Superior temporal gyrus (tissue), 1 donor: ENCODE measurements at regions not wholly inside any gene's neighbourhood (a gene's known extent, or its start where the extent isn't known, plus 50 kb on each side); places are given as distances from the start of the nearest gene placed in this dataset.
"Not testable (repeated sequence)": the region's sequence is repeated elsewhere in the genome, so short reads cannot be mapped to it uniquely, and the experiment has no call there.

Experiments used
- DNase-seq: peaks from one replicate; pipeline ENCODE4 v3.0.0-alpha.2; 2016; ENCODE audit errors: extremely low spot score

- no peak for DNase-seq
Measured at GRCh38 chr6:28585335-28585734, 59.7 kb downstream of the GPX5 start.

GRCh38 chr6:28586324-28586723 is 60.6 kb downstream of the GPX5 start:
- DNase-seq: no peak

DNA sequence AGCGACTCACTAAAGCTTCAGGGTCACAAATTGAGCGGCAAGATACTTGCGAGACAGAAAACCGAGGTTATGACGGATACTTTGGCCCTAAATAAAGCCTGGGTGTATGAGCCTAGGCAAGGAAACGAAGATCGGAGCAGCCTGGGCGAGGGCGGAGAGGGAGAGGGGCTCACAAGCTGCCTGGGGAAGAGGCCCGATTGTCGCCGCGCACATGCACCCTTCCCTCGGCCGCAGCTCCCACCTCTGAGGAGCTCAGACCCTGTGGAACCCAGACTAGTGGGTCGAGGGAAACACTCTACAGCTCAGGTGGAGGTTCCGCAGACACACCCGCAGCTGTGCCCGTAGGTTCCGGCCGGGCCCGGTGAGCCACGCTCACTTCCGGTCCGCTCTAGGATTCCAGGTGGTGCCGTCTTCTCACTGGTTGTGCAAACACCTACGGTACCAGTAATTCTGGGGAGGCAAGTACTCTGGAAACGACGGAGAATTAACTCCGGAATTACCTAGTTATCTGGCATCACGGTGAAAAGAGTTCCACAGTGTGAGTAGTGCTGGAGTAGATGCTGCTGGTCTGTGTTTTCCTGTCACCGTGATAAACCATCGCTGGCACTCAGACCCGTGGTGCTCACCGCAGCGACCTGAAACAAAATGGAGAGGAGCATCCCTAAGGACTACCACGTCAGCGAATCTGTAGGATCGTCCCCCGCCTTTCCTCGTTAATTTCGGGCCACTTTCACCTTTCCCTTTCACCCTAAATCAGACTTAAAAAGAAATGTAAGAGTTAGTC is 61.5 kb downstream of the GPX5 start:
- peak; percentile 64 for DNase-seq

- peak; percentile 39 for DNase-seq
Measured at GRCh38 chr6:28587746-28588075, 62.0 kb downstream of the GPX5 start.

- DNase-seq: no peak
Measured at GRCh38 chr6:28588666-28589065, 63.0 kb downstream of the GPX5 start.

GRCh38 chr6:28589234-28589956 is 63.7 kb downstream of the GPX5 start:
- peak; percentile 74 for DNase-seq

DNA sequence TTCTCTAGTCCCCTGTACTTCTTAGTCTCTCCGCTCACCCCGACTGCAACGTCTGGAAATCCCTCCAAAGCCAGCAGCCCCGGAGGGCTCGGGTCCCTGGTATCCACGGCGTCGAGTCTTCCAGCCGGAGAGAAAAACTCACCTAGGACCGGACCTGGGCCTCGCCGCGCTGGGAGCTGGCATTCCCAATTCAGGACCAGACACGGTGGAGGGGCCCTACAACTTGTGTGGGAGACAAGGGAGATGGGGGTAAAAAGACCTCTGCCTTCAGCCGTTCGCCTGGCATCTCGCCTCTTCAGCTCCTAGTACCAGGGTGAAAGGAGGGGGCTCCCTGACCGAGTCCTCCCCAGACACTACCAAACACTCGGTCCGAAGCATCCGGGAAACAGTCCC is 64.3 kb downstream of the GPX5 start:
- DNase-seq: no peak

- DNase-seq: peak; percentile 24
Measured at GRCh38 chr6:28597217-28597835, 71.6 kb downstream of the GPX5 start.

DNA sequence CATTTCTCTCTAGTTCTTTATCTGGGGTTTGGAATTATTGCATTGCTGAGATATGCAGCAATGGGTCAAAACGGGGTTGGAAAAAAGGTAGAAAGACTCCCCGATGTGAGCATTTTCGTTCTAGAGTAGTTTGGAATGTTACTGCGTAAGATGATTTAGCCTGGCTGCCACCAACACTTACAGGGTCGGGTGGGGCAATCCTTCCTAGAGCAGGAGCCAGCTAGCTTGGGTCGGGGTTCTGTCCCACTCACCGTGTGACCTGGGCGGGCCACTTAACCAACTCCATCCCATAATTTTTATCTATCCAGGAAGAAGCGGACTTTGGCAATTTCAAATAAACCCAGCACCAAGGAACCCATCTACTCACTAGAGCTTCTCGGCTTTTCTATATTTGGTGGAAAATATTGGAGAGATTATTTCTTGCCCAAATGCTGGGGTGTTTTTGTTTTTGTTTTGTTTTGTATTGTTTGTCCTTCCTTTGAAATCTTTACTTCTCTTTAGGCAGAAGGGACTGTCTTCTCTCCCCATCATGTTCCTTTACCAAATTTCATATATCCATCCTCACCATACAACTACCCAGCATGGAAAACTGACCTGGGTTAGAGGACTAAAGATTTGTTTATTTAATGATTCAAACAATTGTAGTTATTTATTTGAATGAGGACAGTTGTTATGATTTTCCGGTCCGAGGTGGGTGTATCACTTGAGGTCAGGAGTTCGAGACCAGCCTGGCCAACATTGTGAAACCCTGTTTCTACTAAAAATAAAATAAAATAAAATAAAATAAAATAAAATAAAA is 72.4 kb downstream of the GPX5 start:
- no peak for DNase-seq

- DNase-seq: no peak
Measured at GRCh38 chr6:28598757-28599686, 73.3 kb downstream of the GPX5 start.

- no peak for DNase-seq
Measured at GRCh38 chr6:28600245-28600644, 74.6 kb downstream of the GPX5 start.

DNA sequence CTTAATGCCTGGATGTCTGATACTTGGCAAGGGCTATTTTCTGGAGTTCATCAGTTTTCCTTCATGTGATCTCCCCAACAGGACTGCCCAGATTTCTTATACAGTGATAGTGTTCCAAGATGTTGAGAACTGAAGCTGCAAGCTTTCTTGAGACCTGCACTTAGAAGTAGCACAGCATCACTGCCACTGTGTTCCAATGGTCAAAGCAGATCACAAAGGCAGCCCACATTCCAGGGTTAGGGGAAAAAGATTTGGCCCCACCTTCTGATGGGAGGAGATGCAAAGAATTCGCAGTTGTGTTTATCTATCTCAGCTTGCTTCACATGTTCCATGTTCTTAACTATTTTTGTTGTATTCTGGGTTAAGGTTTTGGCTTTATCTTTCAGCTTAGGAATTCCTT is 78.2 kb downstream of the GPX5 start:
- no peak for DNase-seq

GRCh38 chr6:28606424-28607391 is 81.0 kb downstream of the GPX5 start:
- DNase-seq: peak; percentile 57

DNA sequence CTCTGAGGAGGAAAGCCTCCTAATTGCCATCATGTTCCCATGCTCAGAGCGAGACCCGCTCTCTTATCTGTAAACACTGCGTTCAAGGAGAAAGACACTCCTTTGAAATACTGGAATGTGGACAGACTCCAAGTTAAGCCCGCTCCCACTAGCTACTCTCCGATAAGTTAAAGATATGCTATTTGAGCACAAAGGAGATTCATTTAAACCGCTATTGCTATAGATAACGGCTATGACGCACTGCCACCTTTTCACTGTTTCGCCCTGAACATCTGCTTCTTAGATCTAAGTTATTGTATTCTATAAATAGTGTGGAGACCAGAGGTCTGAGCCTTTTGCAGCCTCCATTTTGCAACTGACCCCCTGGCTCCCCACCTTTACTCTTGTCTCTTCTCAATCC is 82.3 kb downstream of the GPX5 start:
- DNase-seq: no peak

DNA sequence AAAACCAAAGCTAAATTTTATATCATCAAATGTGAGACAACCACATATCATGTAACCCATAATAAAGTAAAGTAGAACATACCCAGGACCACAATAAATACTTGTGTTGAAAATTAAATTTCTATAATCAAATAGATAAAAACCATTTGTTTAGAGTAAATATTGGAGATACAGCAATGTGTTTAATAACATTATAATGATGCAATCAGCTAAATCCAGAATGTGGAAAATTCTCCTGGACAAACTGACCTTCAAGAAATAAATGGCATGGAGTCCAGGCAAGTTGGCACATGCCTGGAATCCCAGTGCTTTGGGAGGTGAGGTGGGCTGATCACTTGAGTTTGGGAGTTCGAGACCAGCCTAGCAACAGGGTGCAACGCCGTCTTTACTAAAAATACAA is 84.0 kb downstream of the GPX5 start:
- no peak for DNase-seq

GRCh38 chr6:28615616-28615954 is 89.9 kb downstream of the GPX5 start:
- no peak for DNase-seq

- no peak for DNase-seq
Measured at GRCh38 chr6:28615955-28616747, 90.5 kb downstream of the GPX5 start.

DNA sequence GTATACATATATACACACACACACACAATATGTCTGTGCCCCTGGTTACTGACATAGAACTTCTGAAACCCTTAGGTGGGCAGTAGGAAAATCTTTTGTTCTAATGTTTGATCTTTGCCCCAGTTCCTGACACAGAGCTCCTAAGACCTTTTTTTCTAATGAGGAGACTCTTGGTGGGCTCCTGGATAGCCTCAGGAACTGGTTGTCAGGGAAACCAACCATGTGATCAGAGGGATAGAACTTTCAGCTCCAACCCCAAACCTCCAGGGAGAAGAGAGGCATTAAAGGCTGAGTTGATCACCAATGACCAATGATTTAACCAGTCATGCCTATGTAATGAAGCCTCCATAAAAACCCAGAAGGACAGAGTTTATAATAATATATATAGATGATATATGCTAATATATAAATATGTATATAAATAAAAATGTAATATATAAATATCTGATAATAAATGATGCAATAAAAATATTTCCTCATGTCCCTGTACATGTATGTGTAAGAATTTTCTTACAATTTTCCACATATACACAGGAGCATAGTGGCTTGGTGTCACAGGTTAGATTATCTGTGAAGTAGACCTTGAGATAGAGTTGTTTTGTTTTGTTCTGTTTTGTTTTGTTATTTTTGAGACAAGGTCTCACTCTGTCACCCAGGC is 93.3 kb downstream of the GPX5 start:
- no peak for DNase-seq

DNA sequence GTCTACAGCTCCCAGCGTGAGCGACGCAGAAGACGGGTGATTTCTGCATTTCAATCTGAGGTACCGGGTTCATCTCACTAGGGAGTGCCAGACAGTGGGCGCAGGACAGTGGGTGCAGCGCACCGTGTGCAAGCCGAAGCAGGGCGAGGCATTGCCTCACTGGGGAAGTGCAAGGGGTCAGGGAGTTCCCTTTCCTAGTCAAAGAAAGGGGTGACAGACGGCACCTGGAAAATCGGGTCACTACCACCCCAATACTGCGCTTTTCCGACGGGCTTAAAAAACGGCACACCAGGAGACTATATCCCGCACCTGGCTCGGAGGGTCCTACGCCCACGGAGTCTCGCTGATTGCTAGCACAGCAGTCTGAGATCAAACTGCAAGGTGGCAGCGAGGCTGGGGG is 95.6 kb downstream of the GPX5 start:
- DNase-seq: not testable (repeated sequence)
